MG63 (cell line): ENCODE measurements at regions not wholly inside any gene's neighbourhood (a gene's known extent, or its start where the extent isn't known, plus 50 kb on each side); places are given as distances from the start of the nearest gene placed in this dataset.

Experiments
- DNase-seq: peaks from one replicate; pipeline ENCODE4 v3.0.0-alpha.2; 2020
- H3K27me3 ChIP-seq: fragments of 250-450 bp; sonication (Bioruptor Pico); 2 replicates; pipeline ENCODE4 v1.5.1; 2020; ENCODE audit warnings: mild to moderate bottlenecking, moderate library complexity
- H3K36me3 ChIP-seq: fragments of 250-450 bp; sonication (Bioruptor Pico); 2 replicates; pipeline ENCODE4 v1.5.1; 2020; ENCODE audit warnings: mild to moderate bottlenecking, moderate library complexity
- H3K4me3 ChIP-seq: fragments of 250-450 bp; sonication (Bioruptor Pico); 2 replicates; pipeline ENCODE4 v1.5.1; 2020; ENCODE audit warnings: mild to moderate bottlenecking, moderate library complexity
- H3K9me3 ChIP-seq: fragments of 250-450 bp; sonication (Bioruptor Pico); 2 replicates; pipeline ENCODE4 v1.5.1; 2020; ENCODE audit warnings: mild to moderate bottlenecking, moderate library complexity

DNA sequence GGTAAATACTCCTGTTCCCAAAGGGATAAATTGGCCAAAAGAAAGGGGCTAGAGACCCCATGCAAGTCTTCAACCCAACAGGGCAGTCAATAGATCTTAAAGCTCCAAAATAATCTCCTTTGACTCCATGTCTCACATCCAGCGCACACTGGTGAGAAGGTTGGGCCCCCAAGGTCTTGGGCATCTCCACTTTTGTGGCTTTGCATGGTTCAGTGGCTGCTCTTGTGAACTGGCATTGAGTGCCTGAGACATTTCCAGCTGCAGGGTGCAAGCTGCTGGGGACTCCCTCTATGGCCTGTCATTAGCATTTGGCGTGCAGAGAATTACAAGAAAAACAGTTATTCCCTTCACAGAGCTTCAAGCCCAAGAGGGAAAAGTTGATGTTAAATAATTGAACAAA is 224.7 kb downstream of the MTRR start:
- no peak for DNase-seq
- H3K4me3 ChIP-seq = no peak overlapping the region
- H3K27me3 ChIP-seq = no peaks in the 10 kb centered on the region
- H3K36me3 ChIP-seq = no peaks in the 10 kb centered on the region
- no peaks in the 10 kb centered on the region for H3K9me3 ChIP-seq

DNA sequence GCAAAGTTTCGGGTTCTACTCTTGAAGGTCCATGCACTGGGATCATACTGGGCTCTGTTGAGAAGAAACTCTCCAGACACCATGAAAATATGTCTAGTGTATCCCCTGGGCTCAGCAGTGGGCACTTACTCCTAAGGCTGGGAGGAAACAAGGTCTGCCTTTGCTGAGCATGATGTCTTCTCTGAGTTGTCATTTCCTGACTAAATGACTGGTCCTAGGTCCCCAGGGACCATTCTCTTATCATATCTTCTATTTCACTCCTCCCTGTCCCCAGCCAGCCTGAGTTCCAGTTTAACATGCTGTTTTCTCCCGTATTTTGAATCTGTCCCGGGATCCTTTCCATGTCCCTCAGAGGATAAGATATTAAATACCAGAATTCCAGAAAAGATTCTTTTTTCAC is 225.4 kb downstream of the MTRR start:
- DNase-seq = no peak
- Histone ChIP-seq H3K4me3 (no peak overlapping the region), H3K36me3 (no peaks in the 10 kb centered on the region), H3K27me3 (no peaks in the 10 kb centered on the region), H3K9me3 (no peaks in the 10 kb centered on the region)

DNA sequence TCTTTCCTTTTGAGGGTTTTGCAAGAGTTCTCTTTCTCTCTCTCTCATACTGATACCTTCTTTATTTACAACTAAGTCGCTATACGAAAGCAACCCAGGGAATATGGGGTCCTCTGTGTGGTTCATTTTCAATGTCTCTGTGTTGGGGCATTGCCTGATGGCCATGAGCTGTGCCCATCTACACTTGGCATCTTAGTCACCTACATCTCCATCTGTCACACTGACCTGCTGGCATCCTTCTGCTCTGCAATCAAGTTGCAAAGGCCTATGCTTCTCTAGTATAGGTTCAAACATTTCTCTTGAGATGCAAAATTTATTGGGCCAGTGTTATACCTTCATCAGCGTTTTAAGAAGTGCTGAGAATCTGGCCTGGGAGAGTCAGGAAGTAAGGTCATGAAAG is 228.2 kb downstream of the MTRR start:
- no peaks in the 10 kb centered on the region for H3K27me3 ChIP-seq
- no peaks in the 10 kb centered on the region for H3K36me3 ChIP-seq
- no peak for DNase-seq
- no peaks in the 10 kb centered on the region for H3K9me3 ChIP-seq
- no peak overlapping the region for H3K4me3 ChIP-seq

DNA sequence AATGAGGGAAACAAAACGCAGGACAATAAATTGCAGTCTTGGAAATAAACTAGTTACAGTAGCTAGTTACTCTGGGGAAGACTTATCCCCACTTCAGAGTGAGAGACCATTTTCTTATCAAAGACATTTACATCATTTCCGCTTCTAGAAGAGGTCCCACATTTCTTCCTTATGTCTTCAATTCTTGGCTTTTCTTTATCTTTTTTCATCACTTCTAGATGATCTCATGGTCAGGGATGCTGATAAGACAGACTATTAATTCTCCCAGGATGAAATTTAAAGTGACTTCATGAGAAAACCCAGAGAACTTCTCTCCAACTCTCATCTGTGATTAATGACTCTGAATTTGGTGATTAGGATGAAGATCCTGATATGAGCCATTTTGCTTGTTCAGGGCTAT is 229.1 kb downstream of the MTRR start:
- H3K9me3 ChIP-seq = no peaks in the 10 kb centered on the region
- no peak for DNase-seq
- no peaks in the 10 kb centered on the region for H3K36me3 ChIP-seq
- no peak overlapping the region for H3K4me3 ChIP-seq
- no peaks in the 10 kb centered on the region for H3K27me3 ChIP-seq

DNA sequence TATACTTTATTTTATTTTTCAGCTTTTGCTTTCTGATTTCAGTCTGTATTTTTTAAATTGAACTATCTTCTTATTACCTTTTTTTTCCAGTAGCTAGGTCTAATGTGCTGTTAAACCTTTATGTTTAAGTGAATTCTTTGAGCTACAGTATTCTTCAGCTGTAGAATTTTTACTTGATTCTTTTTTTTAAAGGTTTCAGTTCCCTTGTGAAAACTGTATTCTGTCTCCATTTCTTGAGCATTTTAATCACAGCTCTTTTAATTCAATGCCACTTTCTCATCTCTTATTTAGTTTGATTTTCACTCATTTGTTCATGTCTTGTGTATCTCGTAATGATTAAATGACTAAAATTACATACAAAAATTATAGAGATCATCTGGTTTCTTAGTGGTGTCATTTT is 233.8 kb downstream of the MTRR start:
- Histone ChIP-seq H3K9me3 (no peaks in the 10 kb centered on the region), H3K4me3 (no peak overlapping the region), H3K27me3 (no peaks in the 10 kb centered on the region), H3K36me3 (no peaks in the 10 kb centered on the region)
- DNase-seq = no peak

DNA sequence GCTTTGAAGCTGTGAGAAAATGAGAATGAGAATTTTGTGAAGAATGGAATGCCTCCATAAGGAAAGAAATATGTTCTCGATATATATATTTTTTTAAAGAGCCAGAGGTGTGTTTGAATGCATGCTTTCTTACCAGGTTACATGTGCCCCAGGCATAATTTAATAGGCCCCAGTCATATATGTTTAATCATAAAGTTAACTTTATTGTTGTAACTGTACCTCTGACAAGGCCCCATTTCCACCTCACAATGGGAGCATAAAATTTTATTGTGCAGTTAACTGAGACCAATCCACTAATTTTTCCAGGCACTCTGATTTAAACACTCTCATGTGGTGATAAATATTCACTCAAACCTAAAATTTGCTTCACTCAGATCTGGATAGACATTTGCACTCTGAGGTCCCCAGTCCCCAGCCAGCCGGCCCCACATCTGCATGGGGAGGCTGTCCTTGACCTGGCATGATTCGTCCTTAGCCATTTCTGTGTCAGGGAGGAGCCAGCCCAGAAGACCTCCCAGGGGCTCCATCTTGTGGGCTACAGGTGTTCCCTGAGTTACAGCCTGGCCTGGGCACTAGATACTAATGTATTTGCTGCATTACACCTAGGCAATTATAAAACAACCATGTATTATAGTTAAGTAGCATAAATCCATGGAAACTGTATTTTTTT is 245.8 kb downstream of the MTRR start:
- H3K36me3 ChIP-seq = no peaks in the 10 kb centered on the region
- DNase-seq = no peak
- H3K27me3 ChIP-seq = no peaks in the 10 kb centered on the region
- no peak overlapping the region for H3K4me3 ChIP-seq
- no peaks in the 10 kb centered on the region for H3K9me3 ChIP-seq

DNA sequence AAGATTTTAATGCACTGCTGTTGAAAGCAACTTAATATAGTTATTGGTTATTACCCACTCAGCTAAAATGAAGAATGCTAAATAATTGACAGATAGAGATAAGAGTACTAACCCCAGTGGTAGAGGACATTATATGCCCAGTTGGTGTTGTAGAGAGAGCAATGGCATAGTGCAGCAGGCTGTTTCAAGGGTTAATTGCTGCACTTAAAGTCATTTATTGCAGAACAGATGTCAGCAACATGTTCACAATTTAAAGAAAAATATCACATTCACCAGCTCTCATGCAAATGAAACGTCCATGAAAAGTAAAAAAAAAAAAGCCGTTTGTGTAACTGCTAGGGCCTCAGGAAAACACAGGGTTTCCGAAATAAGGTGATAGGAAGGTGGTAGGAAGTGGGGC is 254.6 kb downstream of the MTRR start:
- no peaks in the 10 kb centered on the region for H3K9me3 ChIP-seq

DNA sequence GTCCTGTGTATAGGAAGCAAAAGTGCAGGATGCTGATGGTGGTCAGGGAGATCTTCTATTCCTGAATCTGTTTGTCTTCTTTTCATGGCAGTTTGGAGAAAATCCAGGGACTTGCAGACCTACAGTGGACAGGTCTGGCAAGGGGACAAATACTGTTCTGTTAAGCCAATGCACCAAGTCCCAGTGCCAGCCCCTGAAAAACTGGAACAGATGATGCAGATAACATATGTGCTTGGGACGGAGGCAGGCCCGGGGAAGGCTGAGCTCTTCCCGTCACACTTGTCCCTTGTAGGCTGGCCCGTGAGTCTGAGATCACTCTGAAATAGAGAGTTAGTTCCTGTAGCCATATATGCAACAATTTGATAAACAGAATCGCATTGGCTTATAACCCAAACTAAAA is 265.7 kb downstream of the MTRR start:
- Histone ChIP-seq H3K9me3 (no peaks in the 10 kb centered on the region), H3K36me3 (no peaks in the 10 kb centered on the region), H3K4me3 (no peak overlapping the region), H3K27me3 (no peaks in the 10 kb centered on the region; the same call in 1 of the 2 replicates)
- no peak for DNase-seq

More for the DNA sequence above, 254.6 kb downstream of the MTRR start:
- Histone ChIP-seq H3K36me3 (no peaks in the 10 kb centered on the region), H3K27me3 (0 out of 2 replicates have a peak, but pooled peaks cover 3% of the 10 kb centered on the region), H3K4me3 (no peak overlapping the region)
- DNase-seq = no peak

DNA sequence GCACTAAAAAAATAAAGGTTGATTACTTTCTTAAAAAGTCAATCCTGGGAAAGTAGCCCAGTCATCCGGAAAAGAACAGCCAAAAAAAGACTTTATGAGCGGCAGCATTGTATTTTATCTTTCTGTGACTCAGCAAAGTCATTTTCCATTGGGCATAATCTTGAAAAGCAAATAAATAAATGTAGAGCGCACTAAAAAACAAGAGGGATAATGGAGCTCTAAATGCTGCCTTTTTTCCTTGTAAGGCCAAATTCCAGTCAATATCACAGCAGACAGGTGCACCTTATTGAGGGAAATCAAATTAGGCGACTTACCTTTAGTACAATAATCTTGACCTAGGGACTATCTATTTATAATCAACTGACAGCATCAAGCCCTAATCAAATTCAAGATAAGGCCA is 266.8 kb downstream of the MTRR start:
- Histone ChIP-seq H3K9me3 (no peaks in the 10 kb centered on the region), H3K4me3 (no peak overlapping the region), H3K27me3 (no peaks in the 10 kb centered on the region; the same call in 1 of the 2 replicates), H3K36me3 (no peaks in the 10 kb centered on the region)
- DNase-seq = no peak

DNA sequence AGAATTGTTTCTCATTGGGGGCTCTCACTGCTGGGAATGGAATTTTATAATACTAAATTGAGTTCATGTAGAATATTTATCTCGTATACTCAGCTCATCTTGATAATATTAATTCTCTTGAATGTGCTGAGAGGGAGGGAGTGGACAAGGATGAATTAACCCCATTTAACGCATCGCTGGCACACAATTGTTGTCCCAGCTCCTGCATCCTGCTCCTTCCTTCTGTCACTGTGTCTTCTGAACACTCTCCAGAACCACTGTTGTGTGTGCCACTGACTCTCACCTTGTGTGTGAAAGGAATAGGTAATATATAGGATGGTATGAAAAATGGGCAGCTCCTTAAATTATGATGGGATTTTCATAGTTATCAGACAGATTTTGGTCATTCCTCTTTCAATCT is 267.3 kb downstream of the MTRR start:
- DNase-seq = no peak
- Histone ChIP-seq H3K36me3 (no peaks in the 10 kb centered on the region), H3K4me3 (no peak overlapping the region), H3K27me3 (no peaks in the 10 kb centered on the region; the same call in 1 of the 2 replicates), H3K9me3 (no peaks in the 10 kb centered on the region)

DNA sequence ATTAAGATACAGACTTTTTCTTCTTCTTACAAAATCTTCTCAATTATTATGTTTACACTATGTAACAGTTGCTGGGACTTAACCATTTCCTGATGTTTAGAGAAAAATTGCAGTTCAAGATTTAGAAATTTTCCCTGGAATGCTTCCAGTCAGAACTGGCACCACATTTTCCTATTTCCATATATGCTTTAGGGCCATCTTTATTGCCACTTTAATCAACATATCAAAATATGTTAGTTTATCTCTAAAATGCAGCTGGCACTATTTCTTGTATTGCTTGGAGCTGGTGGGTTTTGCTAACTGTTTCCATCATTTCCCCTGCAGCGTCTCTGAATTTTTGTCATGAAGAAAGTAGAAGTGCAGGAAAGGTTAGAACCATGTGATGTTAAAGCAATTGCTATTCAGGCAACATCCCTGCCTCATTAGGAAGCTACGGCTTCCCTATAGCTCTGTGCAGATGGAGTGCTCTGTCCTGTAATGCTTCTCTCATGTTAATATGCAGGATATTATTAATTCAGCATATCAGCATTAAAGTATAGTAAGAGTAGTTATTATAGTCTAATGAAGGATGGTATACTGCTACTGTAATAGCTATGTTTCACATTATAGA is 269.1 kb downstream of the MTRR start:
- DNase-seq = no peak
- Histone ChIP-seq H3K9me3 (no peaks in the 10 kb centered on the region), H3K36me3 (no peaks in the 10 kb centered on the region), H3K4me3 (no peak overlapping the region), H3K27me3 (no peaks in the 10 kb centered on the region)

DNA sequence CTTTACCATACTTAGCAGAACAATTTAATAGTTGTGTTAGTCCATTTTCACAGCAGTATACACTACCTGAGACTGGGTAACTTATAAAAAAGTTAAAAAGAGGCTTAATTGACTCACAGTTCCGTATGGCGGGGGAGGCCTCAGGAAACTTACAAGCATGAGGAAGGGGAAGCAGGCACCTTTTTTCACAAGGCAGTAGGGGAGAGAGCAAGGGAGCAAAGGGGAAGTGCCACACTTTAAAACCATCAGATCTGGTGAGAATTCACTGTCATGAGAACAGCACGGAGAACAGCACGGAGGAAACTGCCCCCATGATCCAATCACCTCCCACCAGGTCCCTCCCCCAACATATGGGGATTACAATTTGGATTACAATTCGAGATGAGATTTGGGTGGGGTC is 269.9 kb downstream of the MTRR start:
- Histone ChIP-seq H3K4me3 (no peak overlapping the region), H3K27me3 (no peaks in the 10 kb centered on the region), H3K36me3 (no peaks in the 10 kb centered on the region), H3K9me3 (no peaks in the 10 kb centered on the region)
- DNase-seq = no peak

DNA sequence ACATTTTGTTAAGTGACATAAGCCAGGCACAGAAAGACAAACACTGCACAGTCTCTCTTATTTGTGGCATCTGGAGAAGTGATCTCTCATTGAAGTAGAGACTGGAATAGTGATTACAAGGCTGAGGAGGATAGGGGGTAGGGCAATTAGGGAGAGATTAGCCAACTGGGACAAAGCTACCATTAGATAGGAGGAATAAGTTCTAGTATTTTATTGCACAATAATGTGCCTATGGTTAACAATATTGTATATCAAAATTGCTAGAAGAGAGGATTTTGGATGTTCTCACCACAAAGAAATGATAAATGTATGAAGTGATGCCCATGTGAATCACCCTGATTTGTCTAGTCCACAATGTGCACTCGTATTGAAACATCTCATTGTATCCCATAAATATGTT is 281.8 kb downstream of the MTRR start:
- Histone ChIP-seq H3K36me3 (no peaks in the 10 kb centered on the region), H3K9me3 (no peaks in the 10 kb centered on the region), H3K4me3 (no peak overlapping the region), H3K27me3 (0 out of 2 replicates have a peak, but pooled peaks cover 3% of the 10 kb centered on the region)
- DNase-seq = no peak

DNA sequence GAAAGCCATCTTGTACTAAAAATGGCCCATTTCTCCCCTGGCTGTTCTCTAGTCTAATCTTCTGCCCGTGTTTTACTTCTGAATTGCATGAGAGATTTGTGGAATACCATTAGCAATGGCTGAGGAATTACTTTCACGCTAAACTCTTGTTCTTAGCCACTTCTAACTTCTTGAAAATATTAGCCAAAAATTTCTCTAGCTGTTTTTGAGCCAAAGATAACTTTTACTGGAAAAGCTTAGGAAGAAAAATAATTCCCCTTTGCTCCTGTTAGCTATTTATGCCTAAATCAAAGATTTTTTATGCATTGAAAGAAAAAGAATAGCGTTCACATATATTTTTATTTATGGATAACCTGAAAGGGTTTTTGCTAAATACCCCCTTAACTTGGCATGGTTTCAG is 287.8 kb downstream of the MTRR start:
- Histone ChIP-seq H3K9me3 (no peaks in the 10 kb centered on the region), H3K27me3 (no peaks in the 10 kb centered on the region), H3K36me3 (no peaks in the 10 kb centered on the region), H3K4me3 (no peak overlapping the region)
- DNase-seq = no peak

DNA sequence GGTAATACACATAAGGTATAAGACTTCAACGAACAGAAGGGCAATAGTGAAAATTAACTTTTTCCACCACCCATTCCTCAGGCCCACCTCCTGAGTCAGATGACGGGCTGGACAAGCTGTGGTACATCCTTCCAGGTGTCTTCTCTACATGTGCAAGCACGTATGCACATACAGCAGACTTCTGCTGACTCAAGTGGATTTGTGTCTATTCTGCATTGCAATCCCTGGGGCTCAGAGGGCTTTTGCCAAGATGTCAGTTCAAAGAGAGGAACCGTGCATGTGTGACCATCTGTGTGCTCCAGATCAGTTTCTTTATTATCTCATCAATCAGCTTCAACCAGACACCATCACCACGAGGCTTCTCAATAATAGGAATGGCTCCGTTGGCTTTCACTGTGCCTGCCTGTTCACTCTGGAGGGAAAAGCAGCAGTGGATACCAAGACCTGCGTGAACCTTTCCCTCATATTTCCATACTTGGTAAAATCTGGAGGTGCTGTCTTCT is 288.4 kb downstream of the MTRR start:
- no peaks in the 10 kb centered on the region for H3K9me3 ChIP-seq
- DNase-seq = no peak
- H3K36me3 ChIP-seq = no peaks in the 10 kb centered on the region
- H3K27me3 ChIP-seq = no peaks in the 10 kb centered on the region
- no peak overlapping the region for H3K4me3 ChIP-seq

DNA sequence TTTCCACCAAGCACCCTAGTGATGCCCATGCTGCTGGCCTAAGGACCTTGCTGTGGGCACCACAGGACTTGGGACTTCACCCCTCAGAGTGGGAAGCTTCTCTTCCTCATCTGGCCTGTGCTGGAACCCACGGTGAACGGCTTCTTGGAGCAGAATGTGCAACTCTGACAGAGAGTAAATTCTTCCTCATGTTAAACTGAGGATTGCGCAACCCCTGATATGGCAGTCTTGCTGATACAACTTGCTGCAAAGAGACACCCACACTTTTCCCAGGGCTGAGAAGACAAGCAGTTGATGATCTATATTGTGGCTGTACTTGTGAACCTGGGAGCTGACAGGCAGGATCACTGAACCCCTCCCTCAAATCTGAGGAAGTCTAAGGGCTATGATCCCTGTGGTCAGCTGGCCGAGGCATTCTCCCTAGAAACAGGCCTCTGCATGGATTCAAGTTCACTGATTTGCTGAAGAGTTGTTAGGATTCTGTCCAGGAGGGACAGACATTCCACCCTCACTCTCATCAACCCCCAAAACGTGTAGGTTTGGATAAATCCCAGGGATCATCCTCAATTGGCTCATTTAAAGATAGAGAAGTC is 307.2 kb downstream of the MTRR start:
- no peaks in the 10 kb centered on the region for H3K27me3 ChIP-seq
- DNase-seq = no peak
- no peaks in the 10 kb centered on the region for H3K9me3 ChIP-seq
- no peak overlapping the region for H3K4me3 ChIP-seq
- no peaks in the 10 kb centered on the region for H3K36me3 ChIP-seq

DNA sequence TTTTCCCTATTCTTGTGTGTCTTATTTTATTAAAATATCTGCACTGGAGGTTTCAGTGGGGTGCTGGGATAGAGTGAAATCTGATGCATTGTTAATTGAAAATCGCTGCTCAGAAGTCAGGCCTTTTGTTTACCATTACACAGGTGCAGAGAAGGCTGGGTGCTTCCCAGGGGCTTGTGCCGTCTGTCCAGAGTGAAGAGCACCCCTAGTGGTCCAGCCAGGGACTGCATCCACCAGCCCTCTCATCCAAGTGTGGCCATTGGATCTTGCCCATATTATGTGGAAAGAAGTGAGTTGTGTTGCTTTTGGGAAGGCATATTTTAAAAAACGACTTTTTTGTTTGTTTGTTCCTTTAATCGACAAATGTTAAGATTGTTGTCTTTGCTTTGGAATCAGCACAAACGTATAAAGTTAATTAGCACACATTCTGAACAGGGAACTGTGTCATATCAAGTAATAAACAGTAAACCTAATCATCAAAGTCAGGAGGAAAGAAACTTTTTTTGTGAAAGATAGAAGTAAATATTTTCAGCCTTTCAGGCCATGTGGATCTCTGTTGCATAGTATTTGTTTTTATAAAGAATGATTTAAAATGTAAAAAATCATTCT is 315.6 kb downstream of the MTRR start:
- H3K36me3 ChIP-seq = no peaks in the 10 kb centered on the region
- H3K9me3 ChIP-seq = no peaks in the 10 kb centered on the region
- H3K4me3 ChIP-seq = no peak overlapping the region
- peak; percentile 49 for DNase-seq
- H3K27me3 ChIP-seq = no peaks in the 10 kb centered on the region
